Upper lobe of right lung (tissue), 1 donor: ENCODE measurements at regions not wholly inside any gene's neighbourhood (a gene's known extent, or its start where the extent isn't known, plus 50 kb on each side); places are given as distances from the start of the nearest gene placed in this dataset.

Experiments
- ATAC-seq: fragments of 200-7000 bp; cut with Tn5 transposase; one replicate; pipeline ENCODE4 v1.9.1; 2020; ENCODE audit warnings: mild to moderate bottlenecking, moderate library complexity
- DNase-seq: peaks from one replicate; pipeline ENCODE4 v3.0.0-alpha.2; 2020
- H3K27ac ChIP-seq: fragments of 200-600 bp; one replicate; pipeline ENCODE4 v1.8.0; 2022
- H3K27me3 ChIP-seq: fragments of 200-600 bp; one replicate; pipeline ENCODE4 v1.8.0; 2022; ENCODE audit warnings: mild to moderate bottlenecking
- H3K36me3 ChIP-seq: fragments of 200-600 bp; one replicate; pipeline ENCODE4 v1.8.0; 2022
- H3K4me1 ChIP-seq: fragments of 200-600 bp; one replicate; pipeline ENCODE4 v1.8.0; 2022
- H3K4me3 ChIP-seq: fragments of 200-600 bp; one replicate; pipeline ENCODE4 v1.8.0; 2022; ENCODE audit warnings: mild to moderate bottlenecking
- H3K9me3 ChIP-seq: fragments of 200-600 bp; one replicate; pipeline ENCODE4 v1.8.0; 2022
- CTCF ChIP-seq: fragments of 200-600 bp; IDR thresholded peaks from one replicate; pipeline ENCODE4 v1.8.0; 2022; ENCODE audit warnings: antibody characterized with exemption
- intact Hi-C: fragments of 100-400 bp; cut with DNase I; formaldehyde crosslinking; loops from one replicate; pipeline ENCODE4 v1.11.0; 2022
- donor health status: DM: no; HTN: yes; CAD: no; lungs with severe emphysema.

- intact Hi-C loops = no loop called here
- no peak for ATAC-seq
- TF ChIP-seq CTCF = no peak
- Histone ChIP-seq H3K4me1 (no peaks in the 10 kb centered on the region), H3K4me3 (no peak overlapping the region), H3K27me3 (peaks cover 3% of the 10 kb centered on the region), H3K27ac (no peak overlapping the region), H3K9me3 (no peaks in the 10 kb centered on the region), H3K36me3 (no peaks in the 10 kb centered on the region)
- DNase-seq = no peak
These were observed 261.1 kb downstream of the EN1 start for GRCh38 chr2:118586312-118586711.

GRCh38 chr2:118584877-118585276, 262.6 kb downstream of the EN1 start:
- ATAC-seq (no peak), DNase-seq (no peak)
- no peaks in the 10 kb centered on the region for H3K4me1 ChIP-seq
- H3K27ac ChIP-seq = no peak overlapping the region
- H3K4me3 ChIP-seq = no peak overlapping the region
- intact Hi-C loops = no loop called here
- no peak for TF ChIP-seq CTCF
- H3K36me3 ChIP-seq = no peaks in the 10 kb centered on the region
- no peaks in the 10 kb centered on the region for H3K9me3 ChIP-seq
- peaks cover 3% of the 10 kb centered on the region for H3K27me3 ChIP-seq

- Histone ChIP-seq H3K27ac (no peak overlapping the region), H3K36me3 (no peaks in the 10 kb centered on the region), H3K9me3 (no peaks in the 10 kb centered on the region), H3K4me3 (no peak overlapping the region), H3K27me3 (peaks cover 3% of the 10 kb centered on the region), H3K4me1 (no peaks in the 10 kb centered on the region)
- intact Hi-C loops = no loop called here
- DNase-seq (no peak), ATAC-seq (no peak)
- TF ChIP-seq CTCF = no peak
These were observed 263.2 kb downstream of the EN1 start for GRCh38 chr2:118584062-118584749.

- intact Hi-C loops = no loop called here
- Histone ChIP-seq H3K4me1 (no peaks in the 10 kb centered on the region), H3K27me3 (peaks cover 3% of the 10 kb centered on the region), H3K36me3 (no peaks in the 10 kb centered on the region), H3K9me3 (no peaks in the 10 kb centered on the region), H3K4me3 (no peak overlapping the region), H3K27ac (no peak overlapping the region)
- DNase-seq = no peak
- no peak for TF ChIP-seq CTCF
- no peak for ATAC-seq
These were observed 265.4 kb downstream of the EN1 start for GRCh38 chr2:118582058-118582457.

- TF ChIP-seq CTCF = no peak
- no peaks in the 10 kb centered on the region for H3K36me3 ChIP-seq
- peaks cover 3% of the 10 kb centered on the region for H3K27me3 ChIP-seq
- DNase-seq = no peak
- no peak overlapping the region for H3K4me3 ChIP-seq
- H3K9me3 ChIP-seq = no peaks in the 10 kb centered on the region
- H3K27ac ChIP-seq = no peak overlapping the region
- intact Hi-C loops = no loop called here
- no peaks in the 10 kb centered on the region for H3K4me1 ChIP-seq
- ATAC-seq = no peak
These were observed 266.8 kb downstream of the EN1 start for GRCh38 chr2:118580651-118581050.

DNA sequence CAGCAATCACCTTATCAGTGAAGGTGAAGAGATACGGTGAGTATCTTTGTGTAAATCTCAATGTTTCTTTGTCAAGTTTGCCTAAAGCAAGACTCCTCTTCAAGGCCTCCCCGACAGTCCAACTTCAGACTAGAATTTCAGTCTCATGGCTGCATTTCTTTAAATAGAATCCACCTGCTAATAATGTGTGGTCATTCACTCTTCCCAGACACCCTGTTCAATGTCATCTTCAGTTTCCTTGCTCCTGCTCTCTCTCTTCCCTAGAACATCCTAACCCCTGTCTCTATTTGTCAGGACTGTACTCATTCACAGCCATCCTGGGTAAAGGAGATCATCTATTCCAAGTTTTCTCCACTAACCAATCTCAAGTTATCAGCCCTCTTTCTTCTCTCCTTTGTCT, 267.3 kb downstream of the EN1 start:
- no peak for TF ChIP-seq CTCF

More for the DNA sequence above, 267.3 kb downstream of the EN1 start:
- Histone ChIP-seq H3K27ac (no peak overlapping the region), H3K9me3 (no peaks in the 10 kb centered on the region), H3K27me3 (peaks cover 3% of the 10 kb centered on the region), H3K4me1 (no peaks in the 10 kb centered on the region), H3K4me3 (no peak overlapping the region), H3K36me3 (no peaks in the 10 kb centered on the region)
- DNase-seq (no peak), ATAC-seq (no peak)
- intact Hi-C loops = no loop called here
